GM12875 (cell line): ENCODE measurements at regions not wholly inside any gene's neighbourhood (a gene's known extent, or its start where the extent isn't known, plus 50 kb on each side); places are given as distances from the start of the nearest gene placed in this dataset.

ENCODE experiments used
- H3K4me3 ChIP-seq: one replicate; pipeline ENCODE4 v1.5.1; 2011; ENCODE audit warnings: low read depth, low read length, control low read depth
- TF ChIP-seq, protein P1 (sequence below): IDR thresholded peaks from 2 replicates; pipeline ENCODE4 v1.5.1; 2011; ENCODE audit warnings: low read depth, mild to moderate bottlenecking, control low read depth, inconsistent platforms, low read length, moderate library complexity, borderline replicate concordance; ENCODE audit not compliant: insufficient read depth

DNA sequence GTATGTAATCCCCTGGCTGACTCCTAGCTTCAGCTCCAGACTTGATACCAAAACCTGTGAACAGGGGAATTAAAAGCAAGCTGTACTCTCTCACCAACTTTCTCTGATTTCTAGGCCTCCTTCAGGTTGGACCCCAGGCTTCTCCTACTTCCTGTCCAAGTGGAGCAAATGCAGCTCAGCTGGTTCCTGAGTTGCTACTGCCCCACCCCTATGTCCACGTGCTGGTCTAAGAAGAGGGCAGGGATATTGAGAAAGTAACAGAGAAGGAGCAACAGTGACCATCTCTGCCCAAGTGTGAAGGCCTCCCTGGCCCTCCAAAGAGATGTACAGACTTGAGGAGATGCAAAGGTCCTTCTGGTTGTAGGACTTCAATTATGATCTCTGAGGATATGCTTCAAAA is 188.3 kb upstream of the MCHR2 start:
- H3K4me3 ChIP-seq = no peak overlapping the region
- TF ChIP-seq, protein P1, sequence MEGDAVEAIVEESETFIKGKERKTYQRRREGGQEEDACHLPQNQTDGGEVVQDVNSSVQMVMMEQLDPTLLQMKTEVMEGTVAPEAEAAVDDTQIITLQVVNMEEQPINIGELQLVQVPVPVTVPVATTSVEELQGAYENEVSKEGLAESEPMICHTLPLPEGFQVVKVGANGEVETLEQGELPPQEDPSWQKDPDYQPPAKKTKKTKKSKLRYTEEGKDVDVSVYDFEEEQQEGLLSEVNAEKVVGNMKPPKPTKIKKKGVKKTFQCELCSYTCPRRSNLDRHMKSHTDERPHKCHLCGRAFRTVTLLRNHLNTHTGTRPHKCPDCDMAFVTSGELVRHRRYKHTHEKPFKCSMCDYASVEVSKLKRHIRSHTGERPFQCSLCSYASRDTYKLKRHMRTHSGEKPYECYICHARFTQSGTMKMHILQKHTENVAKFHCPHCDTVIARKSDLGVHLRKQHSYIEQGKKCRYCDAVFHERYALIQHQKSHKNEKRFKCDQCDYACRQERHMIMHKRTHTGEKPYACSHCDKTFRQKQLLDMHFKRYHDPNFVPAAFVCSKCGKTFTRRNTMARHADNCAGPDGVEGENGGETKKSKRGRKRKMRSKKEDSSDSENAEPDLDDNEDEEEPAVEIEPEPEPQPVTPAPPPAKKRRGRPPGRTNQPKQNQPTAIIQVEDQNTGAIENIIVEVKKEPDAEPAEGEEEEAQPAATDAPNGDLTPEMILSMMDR = no peak

DNA sequence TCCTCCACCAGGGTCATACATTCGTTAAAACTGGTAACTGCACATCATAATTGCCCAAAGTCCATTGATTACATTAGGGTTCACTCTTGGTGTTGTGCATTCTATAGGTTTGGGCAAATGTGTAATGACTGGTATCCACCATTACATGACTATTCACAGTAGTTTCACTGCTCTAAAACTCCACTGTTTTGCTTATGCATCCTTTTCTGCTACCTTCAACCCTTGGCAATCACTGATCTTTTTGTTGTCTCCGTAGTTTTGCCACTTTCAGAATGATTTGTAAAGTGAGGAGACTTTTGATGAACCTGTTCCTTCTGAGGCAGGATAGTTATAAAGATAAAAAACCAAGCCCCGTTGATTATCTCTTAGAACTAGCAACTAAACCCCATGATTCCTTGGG is 187.3 kb upstream of the MCHR2 start:
- TF ChIP-seq, protein P1 = no peak
- H3K4me3 ChIP-seq = no peak overlapping the region

- TF ChIP-seq, protein P1 = no peak
- H3K4me3 ChIP-seq = no peak overlapping the region
These were observed 185.6 kb upstream of the MCHR2 start for GRCh38 chr6:100179576-100179975.

GRCh38 chr6:100177956-100178355 is 183.9 kb upstream of the MCHR2 start:
- H3K4me3 ChIP-seq = no peak overlapping the region
- TF ChIP-seq, protein P1 = no peak

- TF ChIP-seq, protein P1 = no peak
- H3K4me3 ChIP-seq = no peak overlapping the region
These were observed 183.1 kb upstream of the MCHR2 start for GRCh38 chr6:100176951-100177710.

DNA sequence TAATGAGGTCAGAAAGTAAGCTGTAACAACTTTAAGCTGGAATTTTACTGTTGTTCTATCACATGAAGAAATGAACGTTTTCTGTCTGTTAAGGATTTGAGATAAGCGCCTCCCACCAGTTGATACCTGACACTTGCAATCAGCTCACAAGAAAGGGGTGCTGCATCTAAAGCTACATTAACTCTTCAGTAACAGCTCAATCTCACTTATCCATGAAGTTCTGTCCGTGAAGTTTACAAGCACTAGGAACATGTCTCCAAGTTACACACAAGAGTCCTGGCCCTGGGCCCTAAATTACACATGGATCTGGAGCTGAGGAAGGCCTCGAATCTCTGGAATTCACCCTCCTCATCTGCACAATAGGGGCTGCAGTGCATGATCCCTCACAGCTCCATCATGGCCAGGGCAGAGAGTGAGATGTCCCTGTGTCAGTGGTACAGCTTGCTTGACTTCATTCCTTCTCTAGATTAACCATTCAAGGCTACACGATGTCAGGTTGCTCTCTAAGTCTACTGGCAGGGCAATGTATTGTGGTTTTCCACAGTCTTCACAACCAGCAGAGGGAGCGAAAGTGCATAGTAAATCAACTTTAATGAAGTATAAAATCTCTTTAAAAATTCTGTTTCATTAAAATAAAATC is 182.4 kb upstream of the MCHR2 start:
- H3K4me3 ChIP-seq = no peak overlapping the region
- TF ChIP-seq, protein P1 = no peak

DNA sequence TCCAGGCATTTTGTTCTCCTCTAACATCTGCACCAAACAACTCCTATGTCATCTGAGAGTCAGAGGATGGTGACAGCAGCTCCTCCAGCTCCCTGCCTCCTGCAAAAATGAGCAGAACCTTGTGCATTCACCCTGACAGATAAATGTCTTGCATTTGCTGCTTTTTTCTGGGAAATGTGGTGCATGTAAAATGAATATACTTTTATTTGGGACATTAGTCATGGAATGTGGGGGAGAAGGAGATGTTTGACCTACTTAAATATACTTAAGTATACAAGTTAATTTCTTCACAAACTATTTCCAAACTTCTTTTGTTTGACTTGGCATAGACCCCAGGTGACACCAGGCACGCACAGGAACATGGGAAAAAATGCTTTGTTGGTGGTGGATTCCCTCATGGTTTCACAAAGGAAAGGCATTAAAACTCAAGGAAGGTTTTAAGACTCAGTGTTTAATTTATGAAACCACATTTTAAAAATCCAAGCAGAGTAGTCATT is 181.8 kb upstream of the MCHR2 start:
- H3K4me3 ChIP-seq = no peak overlapping the region
- TF ChIP-seq, protein P1 = no peak
